GM19328 (cell line): ENCODE measurements at regions not wholly inside any gene's neighbourhood (a gene's known extent, or its start where the extent isn't known, plus 50 kb on each side); places are given as distances from the start of the nearest gene placed in this dataset.
"Not testable (repeated sequence)": the region's sequence is repeated elsewhere in the genome, so short reads cannot be mapped to it uniquely, and the experiment has no call there.

Experiments used
- ATAC-seq: cut with Tn5 transposase; IDR thresholded peaks from one replicate; pipeline ENCODE4 v1.9.1; 2021; ENCODE audit warnings: mild to moderate bottlenecking, moderate library complexity; ENCODE audit not compliant: unreplicated experiment

DNA sequence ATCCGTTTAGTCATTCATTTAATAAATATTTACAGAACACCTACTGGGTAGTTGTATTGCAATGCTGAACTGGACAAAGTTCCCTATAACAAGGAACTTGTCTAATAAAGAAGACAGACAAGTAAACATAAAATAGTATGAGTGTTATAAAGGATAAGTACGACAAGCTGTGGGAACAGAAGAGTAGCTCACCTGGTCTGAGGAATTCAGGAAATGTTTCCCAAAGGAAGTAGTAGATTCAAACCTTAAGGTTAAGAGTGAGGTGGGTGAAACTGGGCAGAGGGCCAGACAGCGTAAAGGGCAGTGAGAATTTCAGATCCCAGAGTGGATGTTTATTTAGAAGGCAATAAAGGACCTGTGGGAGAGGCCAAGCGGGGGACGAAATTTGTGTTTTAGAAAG is 72.3 kb upstream of the CD2AP start:
- ATAC-seq = no peak

GRCh38 chr6:47407300-47408281 is 70.0 kb upstream of the CD2AP start:
- ATAC-seq = no peak

DNA sequence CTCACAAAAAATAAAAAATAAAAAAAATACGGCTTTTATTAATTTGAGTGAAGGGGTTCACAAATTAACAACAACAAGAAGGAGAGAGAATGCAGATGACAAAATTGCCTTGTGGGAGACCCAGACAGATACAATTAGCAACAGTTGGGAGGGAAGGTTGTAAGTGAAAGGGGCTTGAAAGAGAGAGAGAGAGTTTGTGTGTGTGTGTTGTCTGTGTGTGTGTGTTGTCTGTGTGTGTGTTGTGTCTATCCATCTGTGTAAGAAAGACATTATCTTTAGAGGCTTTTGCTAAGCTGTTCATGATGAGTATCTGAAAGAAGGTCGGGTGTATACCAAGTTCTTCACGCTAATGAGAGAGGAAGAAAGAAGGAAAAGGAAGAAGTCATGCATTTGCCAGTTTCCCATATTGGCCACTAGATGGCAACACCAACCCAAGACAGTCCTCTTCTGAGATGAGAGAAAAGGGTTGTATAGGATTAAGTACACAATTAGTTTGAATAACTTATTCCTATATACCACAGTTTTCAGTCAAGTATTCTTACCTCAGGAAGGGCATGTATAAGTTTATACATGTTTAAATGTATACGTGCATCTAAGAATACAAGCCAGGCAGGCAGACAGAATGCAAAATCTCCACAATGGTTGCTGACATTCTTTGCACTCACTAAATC is 63.7 kb upstream of the CD2AP start:
- peak; percentile 67 for ATAC-seq

GRCh38 chr6:47414423-47415167 is 63.0 kb upstream of the CD2AP start:
- ATAC-seq = peak; percentile 62

DNA sequence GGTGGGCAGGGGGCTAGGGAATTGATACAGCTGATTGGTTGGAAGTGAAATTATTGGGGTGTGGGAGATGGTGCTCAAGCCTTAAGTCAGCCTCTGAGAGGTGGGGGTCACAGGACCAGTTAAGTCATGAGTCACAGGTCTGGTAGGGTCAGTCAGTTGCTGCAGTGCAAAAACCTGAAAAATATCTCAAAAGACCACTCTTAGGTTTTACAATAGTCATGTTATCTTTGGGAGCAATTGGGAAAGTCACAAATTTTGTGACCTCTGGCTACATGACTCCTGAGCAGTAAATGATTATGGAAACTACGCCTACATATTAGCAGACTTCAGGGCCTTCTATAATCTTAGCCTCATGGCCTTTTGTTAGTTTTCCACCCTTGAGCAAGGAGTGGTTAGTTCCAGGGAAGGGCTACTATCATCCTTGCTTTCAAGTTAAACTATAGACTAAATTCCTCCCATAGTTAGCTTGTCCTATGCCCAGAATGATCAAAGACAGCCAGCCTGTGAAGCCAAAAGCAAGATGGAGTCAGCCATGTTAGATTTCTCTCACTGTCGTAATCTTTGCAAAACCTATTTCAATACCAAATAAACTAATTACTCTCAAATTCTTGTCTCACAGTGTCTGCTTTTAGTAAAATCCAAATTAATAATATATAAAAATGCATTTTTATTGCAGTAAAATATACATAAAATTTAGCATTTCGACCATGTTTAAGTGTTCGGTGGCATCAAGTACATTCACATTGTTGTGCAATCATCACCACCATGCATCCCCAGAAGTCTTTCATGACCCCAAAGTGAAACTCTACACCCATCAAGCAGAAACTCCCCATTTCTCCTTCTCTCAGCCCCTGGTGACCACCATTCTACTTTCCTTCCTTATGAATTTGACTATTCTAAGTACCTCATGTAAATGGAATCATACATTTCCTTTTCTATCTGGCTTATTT is 60.9 kb upstream of the CD2AP start:
- ATAC-seq = no peak

- no peak for ATAC-seq
These were observed 58.0 kb upstream of the CD2AP start for GRCh38 chr6:47419621-47420020.

GRCh38 chr6:47420394-47421371 is 56.9 kb upstream of the CD2AP start:
- ATAC-seq = no peak

GRCh38 chr6:47423079-47423478 is 54.5 kb upstream of the CD2AP start:
- no peak for ATAC-seq

GRCh38 chr6:47424436-47424836 is 53.2 kb upstream of the CD2AP start:
- ATAC-seq = no peak

DNA sequence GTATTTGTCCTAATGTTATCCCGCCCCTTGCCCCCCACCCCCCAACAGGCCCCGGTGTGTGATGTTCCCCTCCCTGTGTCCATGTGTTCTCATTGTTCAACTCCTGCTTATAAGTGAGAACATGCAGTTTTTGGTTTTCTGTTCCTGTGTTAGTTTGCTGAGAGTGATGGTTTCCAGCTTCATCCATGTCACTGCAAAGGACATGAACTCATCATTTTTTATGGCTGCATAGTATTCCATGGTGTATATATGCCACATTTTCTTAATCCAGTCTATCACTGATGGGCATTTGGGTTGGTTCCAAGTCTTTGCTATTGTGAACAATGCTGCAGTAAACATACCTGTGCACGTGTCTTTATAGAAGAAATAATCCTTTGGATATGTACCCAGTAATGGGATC is 51.9 kb upstream of the CD2AP start:
- not testable (repeated sequence) for ATAC-seq

GRCh38 chr6:47426524-47427302 is 50.9 kb upstream of the CD2AP start:
- no peak for ATAC-seq

- ATAC-seq = no peak
These were observed 49.9 kb upstream of the CD2AP start for GRCh38 chr6:47427680-47428079.
